ENCODE measurements at regions not wholly inside any gene's neighbourhood (a gene's known extent, or its start where the extent isn't known, plus 50 kb on each side); places are given as distances from the start of the nearest gene placed in this dataset.
A peak's percentile ranks its signal among the peaks of the same experiment; 100 is the strongest.

DNA sequence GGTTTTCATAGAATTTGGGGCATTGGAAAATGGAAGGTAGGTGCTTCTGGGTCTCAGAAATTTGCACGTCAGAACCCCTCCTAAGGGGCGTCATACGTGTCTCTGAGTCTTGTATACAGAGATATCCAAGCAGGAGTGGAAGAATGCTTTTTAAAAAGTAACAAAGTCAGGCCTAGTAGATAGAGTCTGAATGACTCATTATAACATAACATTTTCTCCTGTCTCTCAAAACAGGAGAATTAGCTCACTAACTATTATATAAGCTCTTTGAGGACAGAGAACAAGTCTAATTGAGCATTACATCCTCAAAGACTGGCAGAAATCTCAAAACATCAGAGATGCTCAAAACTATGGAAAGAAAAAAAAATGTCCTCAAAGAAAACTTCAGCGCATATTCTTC, 86.1 kb upstream of the CCL2 start:
- Histone ChIP-seq H3K36me3 (ENCODE audit: control insufficient read depth in 2 of 3, insufficient read depth in 3 of 3, low read length in 3 of 3) (no peaks in the 10 kb centered on the region), H3K9me3 (ENCODE audit: control insufficient read depth in 2 of 3, insufficient read depth in 1 of 3, low read length in 3 of 3) (peaks cover 0 to 3% (median 0%) of the 10 kb centered on the region in 3 donors), H3K4me1 (ENCODE audit: control insufficient read depth in 2 of 3, insufficient read depth in 2 of 3, low read depth in 1 of 3, low read length in 3 of 3) (no peaks in the 10 kb centered on the region), H3K27ac (ENCODE audit: low read depth in 2 of 2, low read length in 2 of 2) (no peak overlapping the region), H3K27me3 (ENCODE audit: control insufficient read depth, insufficient read depth, low read length) (no peaks in the 10 kb centered on the region), H3K9ac (ENCODE audit: low read length in 3 of 3) (no peak overlapping the region), H3K4me3 (ENCODE audit: low read length in 3 of 3) (no peak overlapping the region)
- no peak for TF ChIP-seq CTCF (IDR thresholded peaks at IDR 0.05; ENCODE audit: borderline replicate concordance, extremely low read depth, insufficient read depth)
- FAIRE-seq (no peak), DNase-seq (no peak)
- intact Hi-C loops (cut with DNase I), result no loop called here

- Histone ChIP-seq H3K4me3 (ENCODE audit: low read length in 3 of 3) (no peak overlapping the region), H3K9me3 (ENCODE audit: control insufficient read depth in 2 of 3, insufficient read depth in 1 of 3, low read length in 3 of 3) (peaks cover 0 to 3% (median 0%) of the 10 kb centered on the region in 3 donors), H3K27ac (ENCODE audit: low read depth in 2 of 2, low read length in 2 of 2) (no peak overlapping the region), H3K9ac (ENCODE audit: low read length in 3 of 3) (no peak overlapping the region), H3K4me1 (ENCODE audit: control insufficient read depth in 2 of 3, insufficient read depth in 2 of 3, low read depth in 1 of 3, low read length in 3 of 3) (no peaks in the 10 kb centered on the region), H3K27me3 (ENCODE audit: control insufficient read depth, insufficient read depth, low read length) (no peaks in the 10 kb centered on the region), H3K36me3 (ENCODE audit: control insufficient read depth in 2 of 3, insufficient read depth in 3 of 3, low read length in 3 of 3) (no peaks in the 10 kb centered on the region)
- no peak for TF ChIP-seq CTCF (IDR thresholded peaks at IDR 0.05; ENCODE audit: borderline replicate concordance, extremely low read depth, insufficient read depth)
- intact Hi-C loops (cut with DNase I), result no loop called here
- no peak for FAIRE-seq
- peak in 3 of 5 donors; percentile 23 to 83 (median 79) for DNase-seq
These were observed 85.6 kb upstream of the CCL2 start for GRCh38 chr17:34169496-34169895.

DNA sequence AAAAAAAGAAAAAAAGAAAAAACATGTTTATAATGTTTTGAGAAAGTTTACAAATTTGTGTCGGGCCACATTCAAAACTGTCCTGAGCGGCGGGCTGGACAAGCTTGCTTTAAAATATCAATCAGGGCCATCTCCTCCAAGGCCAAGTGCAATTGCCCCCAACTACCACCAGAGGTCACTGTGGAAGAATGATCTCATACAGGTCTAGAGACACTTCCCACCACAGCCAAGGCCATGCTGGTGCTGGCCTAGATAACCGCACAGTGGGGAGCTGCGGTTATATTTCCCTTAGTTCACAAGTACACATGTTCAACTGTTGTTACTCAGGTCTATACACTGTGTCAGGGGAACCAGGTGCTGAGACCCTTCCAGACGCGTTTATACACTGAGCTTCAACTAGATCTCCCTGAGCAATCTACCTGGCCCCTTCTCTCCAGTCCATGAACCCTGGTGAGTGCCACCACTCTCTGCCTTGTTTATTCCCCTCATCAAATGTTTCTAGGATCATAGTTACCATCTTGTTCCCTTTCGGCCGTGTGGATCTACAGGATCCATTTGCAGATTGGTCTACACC, 83.8 kb upstream of the CCL2 start:
- Histone ChIP-seq H3K27me3 (ENCODE audit: control insufficient read depth, insufficient read depth, low read length) (no peaks in the 10 kb centered on the region), H3K9me3 (ENCODE audit: control insufficient read depth in 2 of 3, insufficient read depth in 1 of 3, low read length in 3 of 3) (peaks cover 0 to 3% (median 0%) of the 10 kb centered on the region in 3 donors), H3K4me3 (ENCODE audit: low read length in 3 of 3) (no peak overlapping the region), H3K4me1 (ENCODE audit: control insufficient read depth in 2 of 3, insufficient read depth in 2 of 3, low read depth in 1 of 3, low read length in 3 of 3) (no peaks in the 10 kb centered on the region), H3K9ac (ENCODE audit: low read length in 3 of 3) (no peak overlapping the region), H3K36me3 (ENCODE audit: control insufficient read depth in 2 of 3, insufficient read depth in 3 of 3, low read length in 3 of 3) (no peaks in the 10 kb centered on the region), H3K27ac (ENCODE audit: low read depth in 2 of 2, low read length in 2 of 2) (no peak overlapping the region)
- intact Hi-C loops (cut with DNase I), result no loop called here
- peak; percentile 76 for TF ChIP-seq CTCF (IDR thresholded peaks at IDR 0.05; ENCODE audit: borderline replicate concordance, extremely low read depth, insufficient read depth)
- FAIRE-seq (no peak), DNase-seq (peak in 3 of 5 donors; percentile 37 to 74 (median 59))

Measured in kidney (tissue), 13 donors.